ENCODE measurements at regions not wholly inside any gene's neighbourhood (a gene's known extent, or its start where the extent isn't known, plus 50 kb on each side); places are given as distances from the start of the nearest gene placed in this dataset.

DNA sequence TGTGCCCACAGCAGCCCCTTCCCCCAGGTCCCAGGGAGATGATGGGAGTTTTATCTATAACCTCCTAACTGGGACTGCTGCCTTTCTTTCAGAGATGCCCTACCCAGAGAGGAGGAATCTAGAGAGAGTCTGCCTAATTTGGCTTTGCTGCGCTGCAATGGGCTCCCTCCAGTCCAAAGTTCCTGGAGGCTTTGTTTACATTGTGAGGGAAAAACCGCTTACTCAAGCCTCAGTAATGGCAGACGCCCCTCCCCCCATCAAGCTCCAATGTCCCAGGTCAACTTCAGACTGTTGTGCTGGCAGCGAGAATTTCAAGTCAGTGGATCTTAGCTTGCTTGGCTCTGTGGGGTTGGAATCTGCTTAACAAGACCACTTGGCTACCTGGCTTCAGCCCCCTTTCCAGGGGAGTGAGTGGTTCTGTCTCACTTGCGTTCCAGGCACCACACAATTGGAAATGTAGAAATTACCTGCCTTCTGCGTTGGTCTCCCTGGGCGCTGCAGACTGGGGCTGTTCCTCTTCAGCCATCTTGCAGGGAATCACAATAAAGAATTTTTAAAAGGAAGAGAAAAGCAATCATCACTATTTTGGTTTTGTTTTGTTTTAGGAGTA is 262.5 kb downstream of the FOXG1 start:
- FAIRE-seq (no peak), DNase-seq (ENCODE audit: extremely low spot score, insufficient read length, low read depth) (no peak)

DNA sequence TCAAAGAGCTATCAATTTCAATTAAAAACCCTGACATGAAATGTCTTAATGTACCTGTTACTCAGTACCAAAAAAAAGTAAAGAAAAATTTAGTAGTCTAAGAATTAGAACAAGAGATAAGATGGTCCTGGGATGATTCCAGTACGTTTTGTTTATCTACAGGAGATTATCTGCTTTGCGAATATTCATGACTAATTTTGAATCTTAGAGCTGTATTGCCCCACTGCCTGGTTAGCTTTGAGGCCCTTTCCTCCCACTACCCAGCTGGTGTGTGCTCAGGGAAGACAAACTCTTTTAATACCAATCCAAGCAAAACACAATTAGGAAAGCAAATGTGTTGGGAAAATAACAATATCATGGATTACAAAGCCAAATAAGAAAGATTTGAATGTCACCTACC is 263.5 kb downstream of the FOXG1 start:
- no peak for DNase-seq (ENCODE audit: extremely low spot score, insufficient read length, low read depth)
- FAIRE-seq: no peak

DNA sequence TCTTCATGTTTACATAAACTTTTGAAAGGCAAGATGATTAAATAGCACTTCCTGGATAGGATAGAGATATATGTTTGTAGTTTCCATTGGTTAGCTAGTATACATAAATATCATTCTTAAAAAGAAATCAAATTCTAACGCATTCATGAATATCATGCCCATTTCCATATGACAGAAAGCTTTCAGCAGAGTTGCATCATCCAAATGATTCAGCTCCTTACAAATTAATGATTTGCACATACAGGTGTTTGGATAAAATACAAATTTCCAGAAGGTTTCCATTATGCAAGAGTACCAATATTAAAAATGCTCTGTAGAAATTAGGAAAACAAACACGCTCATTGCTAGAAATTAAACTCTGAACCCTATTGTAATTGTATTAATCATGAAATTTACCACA is 264.4 kb downstream of the FOXG1 start:
- FAIRE-seq: no peak

DNA sequence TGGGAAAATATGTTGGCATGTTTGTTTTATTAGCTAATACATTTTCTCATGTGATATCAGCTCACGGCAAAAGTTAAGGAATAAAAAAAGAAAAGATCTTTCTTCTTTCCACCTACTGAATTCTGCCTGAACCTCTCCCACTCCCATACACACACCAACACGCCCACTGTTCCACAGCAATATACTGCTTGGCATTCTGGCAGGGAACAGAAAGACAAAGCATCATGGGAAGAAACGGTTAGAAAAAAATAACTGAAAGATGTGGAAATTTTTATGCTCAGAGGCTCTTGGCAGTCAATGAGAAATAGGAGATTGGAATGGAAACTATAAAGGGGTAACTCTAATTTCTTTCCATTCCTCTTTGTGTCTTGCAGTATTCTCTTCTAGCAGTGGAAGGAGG is 268.5 kb downstream of the FOXG1 start:
- FAIRE-seq (no peak), DNase-seq (ENCODE audit: extremely low spot score, insufficient read length, low read depth) (no peak)

More for the DNA sequence above, 264.4 kb downstream of the FOXG1 start:
- no peak for DNase-seq (ENCODE audit: extremely low spot score, insufficient read length, low read depth)

DNA sequence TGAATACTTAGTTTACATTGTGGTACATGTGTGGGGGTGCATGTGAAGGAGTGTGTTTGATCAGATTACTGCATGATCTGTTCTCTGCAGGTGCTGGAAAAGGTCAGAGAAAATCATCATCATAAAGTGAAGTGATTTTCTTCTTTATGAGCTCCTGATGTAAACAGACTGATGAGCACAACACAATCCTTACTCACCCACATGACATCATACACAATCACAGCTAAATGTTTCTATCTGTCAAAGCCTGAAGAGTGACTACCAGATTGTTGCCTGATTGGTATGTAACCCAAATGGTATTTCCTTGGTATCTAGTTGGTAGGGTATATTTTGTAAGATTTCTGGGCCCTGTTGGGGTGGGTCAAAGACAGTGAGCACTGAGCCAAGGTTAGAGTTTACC is 270.8 kb downstream of the FOXG1 start:
- no peak for DNase-seq (ENCODE audit: extremely low spot score, insufficient read length, low read depth)
- no peak for FAIRE-seq

DNA sequence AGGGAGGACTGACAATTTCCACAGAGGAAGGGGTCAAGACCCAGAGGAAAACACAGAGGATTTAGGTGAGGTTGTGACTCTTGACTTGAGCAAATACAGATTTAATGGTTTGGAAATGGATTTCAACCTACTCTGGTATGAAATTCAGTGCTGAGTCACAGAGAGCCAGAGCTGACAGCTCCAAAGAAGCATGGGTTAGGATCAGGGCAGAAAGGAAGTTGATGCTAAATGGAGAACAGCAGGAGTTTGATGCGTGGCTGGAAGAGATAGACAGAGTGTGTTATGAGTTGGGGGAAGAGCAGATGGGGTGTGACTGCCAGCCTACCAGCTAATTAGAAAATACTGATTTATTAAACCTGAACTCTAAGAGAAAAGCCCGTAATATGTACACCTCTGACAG is 272.6 kb downstream of the FOXG1 start:
- no peak for DNase-seq (ENCODE audit: extremely low spot score, insufficient read length, low read depth)
- FAIRE-seq: no peak

DNA sequence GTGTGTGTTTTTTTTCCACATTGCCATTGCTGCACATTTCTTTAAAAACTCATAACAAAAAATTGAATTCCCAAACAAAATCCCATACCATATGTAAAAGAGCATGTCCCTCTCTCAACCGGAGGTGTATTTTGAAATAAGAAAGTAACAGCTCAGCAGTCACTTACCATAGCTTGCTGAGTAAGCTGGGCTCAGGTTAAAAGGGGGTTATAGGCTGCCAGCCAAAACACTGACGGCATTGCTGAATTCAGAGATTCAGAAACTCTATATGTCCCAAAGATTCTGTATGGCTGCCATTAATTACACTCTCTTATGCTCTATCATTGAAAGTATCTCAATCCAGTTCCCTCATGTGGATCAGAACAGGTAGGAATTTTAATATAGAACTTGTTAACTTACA is 276.0 kb downstream of the FOXG1 start:
- no peak for DNase-seq (ENCODE audit: extremely low spot score, insufficient read length, low read depth)
- no peak for FAIRE-seq

DNA sequence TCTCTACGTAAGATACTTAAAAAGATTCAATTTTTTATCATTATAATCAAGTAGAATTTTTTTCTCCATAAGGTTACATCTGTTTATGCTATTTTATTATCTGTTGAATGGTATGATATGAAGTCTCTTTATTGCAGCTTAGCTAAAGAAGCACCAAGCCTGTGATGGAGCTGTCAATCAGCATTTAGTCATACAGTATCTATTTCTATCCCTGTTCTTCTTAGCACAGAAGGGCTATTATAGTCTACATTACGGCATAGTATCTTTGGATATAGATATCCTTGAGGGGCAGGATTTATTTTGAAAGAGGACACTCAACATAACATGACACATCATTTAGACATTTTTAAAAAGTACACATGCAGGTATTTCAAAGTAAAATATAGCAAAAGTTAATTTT is 277.1 kb downstream of the FOXG1 start:
- FAIRE-seq (no peak), DNase-seq (ENCODE audit: extremely low spot score, insufficient read length, low read depth) (no peak)

DNA sequence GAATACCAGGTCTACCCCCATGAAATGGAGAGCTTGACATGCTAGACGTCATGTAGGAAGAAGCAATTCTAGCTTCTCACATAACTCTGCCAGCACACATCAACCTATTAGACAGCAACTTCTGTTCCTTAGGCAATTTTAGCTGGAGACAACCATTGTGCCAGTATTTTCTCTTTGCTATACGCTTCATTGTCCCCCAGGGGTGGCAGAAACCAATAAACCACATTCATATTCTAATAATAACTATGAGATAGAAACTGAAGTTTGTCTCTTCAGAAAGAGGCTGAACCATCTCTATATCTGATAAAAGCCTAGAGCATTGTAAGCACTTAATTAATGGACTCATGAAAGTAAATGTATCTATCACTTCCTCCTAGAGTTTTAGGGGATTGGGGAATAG is 278.6 kb downstream of the FOXG1 start:
- no peak for FAIRE-seq
- DNase-seq (ENCODE audit: extremely low spot score, insufficient read length, low read depth): no peak

DNA sequence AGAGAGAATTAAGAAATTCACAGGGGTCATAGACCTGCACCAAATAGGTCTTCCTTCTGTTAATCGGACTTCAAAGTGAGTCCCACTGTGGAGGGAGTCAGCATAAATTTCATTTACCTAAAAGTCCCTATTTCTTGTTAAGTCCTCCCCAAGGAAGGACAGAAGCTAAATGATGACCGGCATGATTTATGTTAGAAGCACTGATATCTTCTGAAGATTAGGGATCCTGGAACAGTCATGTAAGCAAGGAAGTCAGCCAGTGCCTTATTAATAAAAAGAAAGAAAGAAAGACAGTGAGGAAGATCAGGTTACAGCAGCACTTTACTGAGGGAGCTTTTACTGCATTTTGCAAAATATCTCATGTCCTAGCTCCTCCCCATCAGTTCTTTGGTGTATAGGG is 287.5 kb downstream of the FOXG1 start:
- DNase-seq (ENCODE audit: extremely low spot score, insufficient read length, low read depth): no peak
- no peak for FAIRE-seq

DNA sequence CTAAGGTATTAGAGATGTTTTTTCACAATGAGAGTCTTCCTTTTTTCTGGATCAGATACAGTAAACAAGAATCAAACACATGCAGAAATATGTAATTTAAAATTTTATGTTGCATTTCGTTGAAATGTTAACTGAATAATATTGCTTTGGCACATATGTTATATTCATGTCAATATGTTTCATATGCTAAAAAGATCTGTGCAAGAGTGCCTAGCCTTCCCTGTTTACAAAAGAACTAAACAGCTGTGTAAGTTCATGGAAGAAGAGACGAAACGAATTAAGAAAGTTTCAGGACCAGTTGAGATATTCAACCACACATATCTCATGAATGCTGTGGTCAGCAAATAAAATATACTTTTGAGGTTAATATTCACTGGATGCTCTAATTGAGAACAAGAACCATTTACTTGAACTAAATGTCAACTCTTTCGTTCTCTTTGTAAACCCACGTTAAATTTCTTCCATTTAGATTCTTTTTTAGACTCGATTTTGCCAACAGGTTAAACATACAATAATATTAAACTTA is 289.5 kb downstream of the FOXG1 start:
- no peak for FAIRE-seq
- DNase-seq (ENCODE audit: extremely low spot score, insufficient read length, low read depth): no peak

DNA sequence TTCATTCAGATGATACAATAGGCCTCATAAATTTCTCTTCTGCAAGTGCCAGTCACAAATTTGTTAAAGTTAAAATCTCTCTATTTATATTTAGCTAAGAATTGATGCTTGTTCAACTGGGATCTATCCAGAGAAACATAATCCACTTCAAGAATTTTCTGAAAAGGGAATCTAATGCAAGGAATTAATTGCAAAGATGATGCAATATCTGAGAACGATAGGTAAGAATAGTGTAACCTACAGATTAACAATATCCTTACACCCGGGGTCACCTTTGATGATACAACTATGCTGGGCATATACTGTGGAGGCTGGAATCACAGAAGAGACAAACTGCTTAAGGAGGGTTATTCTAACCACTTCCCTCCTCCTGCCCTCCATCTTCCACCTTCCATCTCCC is 295.1 kb downstream of the FOXG1 start:
- FAIRE-seq (no peak), DNase-seq (ENCODE audit: extremely low spot score, insufficient read length, low read depth) (no peak)

DNA sequence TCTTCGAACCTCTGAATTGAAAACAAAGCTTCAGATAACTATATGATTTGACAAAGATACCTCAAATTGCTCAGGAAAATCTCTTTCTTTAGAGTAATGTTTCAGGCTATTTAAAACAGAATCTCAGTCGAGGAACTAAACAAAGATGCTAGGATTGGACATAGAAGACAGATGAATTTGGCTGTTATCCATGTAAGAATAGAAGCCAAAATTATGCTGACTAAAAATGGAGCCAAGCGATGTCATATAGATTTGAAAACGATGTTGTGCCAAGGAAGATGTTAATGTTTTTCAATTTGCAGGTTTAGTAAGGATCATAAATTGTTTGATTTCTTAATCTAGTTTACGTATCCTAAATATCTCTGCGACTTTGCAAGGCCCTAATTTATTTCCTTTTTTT is 295.9 kb downstream of the FOXG1 start:
- FAIRE-seq (no peak), DNase-seq (ENCODE audit: extremely low spot score, insufficient read length, low read depth) (no peak)

DNA sequence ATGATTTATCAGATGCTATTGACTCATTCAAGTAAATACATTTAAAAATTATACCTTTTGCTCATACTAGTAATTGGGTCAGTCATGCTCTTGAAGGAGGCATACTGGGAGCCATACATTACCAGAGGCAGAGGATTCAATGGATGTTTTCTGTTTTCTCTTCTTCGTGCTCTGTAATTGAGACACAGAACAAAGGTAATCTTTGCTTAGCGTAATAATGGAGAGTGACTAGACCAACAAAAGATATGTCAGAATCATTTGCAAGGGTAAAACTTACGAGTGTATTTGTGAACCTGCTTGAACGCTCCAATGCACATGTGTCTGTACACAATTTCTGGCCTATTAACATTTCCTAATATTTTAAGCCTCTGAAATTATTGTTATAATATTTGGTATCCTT is 296.4 kb downstream of the FOXG1 start:
- DNase-seq (ENCODE audit: extremely low spot score, insufficient read length, low read depth): no peak
- FAIRE-seq: no peak

DNA sequence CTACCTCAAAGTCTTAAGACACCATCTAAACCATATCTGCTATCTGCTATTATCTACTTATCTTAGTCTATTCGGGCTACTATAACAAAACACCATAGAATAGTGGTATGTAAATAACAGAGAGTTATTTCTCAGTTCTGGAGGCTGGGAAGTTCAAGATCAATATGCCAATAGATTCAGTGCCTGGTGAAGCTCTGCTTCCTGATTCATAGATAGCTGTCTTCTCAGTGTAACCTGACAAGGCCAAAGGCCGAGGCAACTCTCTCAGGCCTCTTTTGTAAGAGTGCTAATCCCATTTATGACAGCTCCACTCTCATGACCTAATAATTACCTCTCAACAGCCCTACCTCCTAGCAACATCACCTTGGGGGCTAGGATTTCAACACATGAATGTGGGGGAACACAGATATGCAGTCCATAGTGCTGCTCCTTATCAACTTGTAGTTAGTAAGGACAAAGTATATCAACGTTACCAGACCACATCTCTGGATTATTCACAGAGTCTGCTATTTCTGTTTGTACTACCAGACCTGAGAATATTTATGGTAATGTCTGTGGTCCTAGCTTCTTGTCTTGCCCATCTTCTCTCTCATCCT is 297.8 kb downstream of the FOXG1 start:
- FAIRE-seq: no peak

DNA sequence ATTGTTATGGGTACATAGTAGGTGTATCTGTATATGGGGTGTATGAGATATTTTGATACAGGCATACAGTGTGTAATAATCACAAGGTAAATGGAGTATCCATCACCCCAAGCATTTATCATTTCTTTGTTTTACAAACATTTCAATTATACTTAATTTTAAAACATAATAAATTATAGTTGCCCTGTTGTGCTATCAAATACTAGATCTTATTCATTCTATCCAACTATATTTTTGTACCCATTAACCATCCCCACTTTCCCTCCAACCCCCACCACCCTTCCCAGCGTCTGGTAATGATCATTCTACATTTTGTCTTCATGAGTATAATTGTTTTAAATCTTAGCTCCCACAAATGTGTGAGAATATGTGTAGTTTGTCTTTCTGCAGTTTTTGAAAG is 302.6 kb downstream of the FOXG1 start:
- FAIRE-seq (no peak), DNase-seq (ENCODE audit: extremely low spot score, insufficient read length, low read depth) (no peak)

More for the DNA sequence above, 297.8 kb downstream of the FOXG1 start:
- no peak for DNase-seq (ENCODE audit: extremely low spot score, insufficient read length, low read depth)

DNA sequence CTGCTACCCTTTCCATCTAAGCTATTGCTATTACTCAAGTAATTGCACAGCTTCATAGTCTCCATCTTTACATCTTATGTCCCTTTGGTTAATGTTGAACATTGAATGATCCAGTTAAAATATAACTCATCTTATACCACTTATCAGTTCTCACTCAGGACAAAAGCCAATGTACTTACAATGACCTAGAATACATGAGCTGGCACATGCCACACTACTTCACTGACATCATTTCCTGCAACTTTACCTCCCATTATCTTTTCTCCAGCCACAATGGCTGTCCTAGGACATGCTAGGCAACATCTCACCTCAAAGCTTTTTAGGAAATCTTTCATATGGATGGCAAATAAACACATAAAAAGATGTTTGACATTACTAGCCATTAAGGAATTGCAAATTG is 309.2 kb downstream of the FOXG1 start:
- no peak for DNase-seq (ENCODE audit: extremely low spot score, insufficient read length, low read depth)
- FAIRE-seq: no peak

DNA sequence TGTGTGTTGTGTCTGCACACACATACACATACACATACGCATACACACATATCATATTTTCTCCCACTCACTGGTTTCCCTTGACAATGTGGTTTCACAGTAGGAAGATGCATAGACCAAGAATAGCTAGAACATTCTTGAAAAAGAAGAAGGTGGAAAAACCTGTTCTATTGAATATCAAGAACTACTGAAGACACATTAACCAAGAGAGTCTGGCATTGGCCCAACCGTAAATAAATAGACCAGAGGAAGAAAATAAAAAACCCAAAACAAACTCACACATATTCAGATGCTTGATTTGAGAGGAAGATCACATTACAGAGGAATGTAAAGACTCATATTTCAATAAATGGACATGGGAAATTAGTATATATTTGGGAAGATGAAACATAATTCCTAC is 311.3 kb downstream of the FOXG1 start:
- no peak for DNase-seq (ENCODE audit: extremely low spot score, insufficient read length, low read depth)
- no peak for FAIRE-seq

DNA sequence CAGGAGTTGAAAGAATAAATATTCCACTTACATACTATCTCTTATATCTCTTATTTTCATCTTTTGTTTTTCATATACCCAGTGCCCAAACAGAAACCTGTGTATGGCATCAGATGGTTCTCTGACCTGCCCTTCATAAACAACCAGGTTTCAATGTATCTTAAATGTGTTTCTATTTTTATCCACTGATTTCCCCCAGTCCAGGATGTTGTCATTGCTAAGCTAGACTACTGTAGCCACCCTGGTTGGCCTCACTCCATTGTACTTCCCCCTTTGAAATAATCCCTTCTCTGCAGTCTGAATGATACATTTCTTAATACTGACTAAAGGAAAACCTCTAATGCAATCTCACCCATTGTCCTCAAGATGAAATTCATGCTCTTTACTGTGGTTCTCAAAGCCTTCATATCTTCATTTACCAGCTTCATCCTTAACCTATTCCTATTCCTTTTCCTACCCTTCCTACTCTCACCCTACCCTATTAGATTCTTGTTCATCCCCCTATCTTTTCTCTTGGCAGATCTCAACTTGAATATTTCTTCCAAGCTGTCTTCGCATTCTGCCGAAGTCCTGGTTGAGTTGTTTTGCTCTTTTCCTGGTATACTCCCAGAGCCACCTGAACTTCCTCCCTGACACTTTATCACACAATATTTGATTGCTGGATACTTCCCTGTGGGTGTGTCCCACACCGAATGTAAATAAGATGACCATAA is 312.4 kb downstream of the FOXG1 start:
- no peak for FAIRE-seq
- no peak for DNase-seq (ENCODE audit: extremely low spot score, insufficient read length, low read depth)

DNA sequence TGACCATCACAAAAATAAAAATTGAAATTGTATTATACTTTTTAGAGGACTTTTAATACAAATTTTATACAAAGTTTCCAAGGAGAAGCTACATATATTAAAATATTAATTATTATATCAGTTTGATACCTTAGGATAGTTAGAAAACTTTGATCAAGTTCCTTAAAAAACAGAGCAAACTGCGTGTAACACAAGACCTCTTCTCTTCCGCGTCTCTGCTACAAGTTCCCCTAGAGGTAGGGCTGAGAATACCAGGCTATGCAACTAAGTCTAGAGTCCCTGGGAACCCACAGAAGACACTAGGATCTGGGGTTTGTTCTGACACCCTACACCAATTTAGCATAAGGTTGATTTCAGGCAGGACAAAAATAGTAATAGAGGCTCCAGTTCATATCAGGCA is 319.0 kb downstream of the FOXG1 start:
- FAIRE-seq: no peak

DNA sequence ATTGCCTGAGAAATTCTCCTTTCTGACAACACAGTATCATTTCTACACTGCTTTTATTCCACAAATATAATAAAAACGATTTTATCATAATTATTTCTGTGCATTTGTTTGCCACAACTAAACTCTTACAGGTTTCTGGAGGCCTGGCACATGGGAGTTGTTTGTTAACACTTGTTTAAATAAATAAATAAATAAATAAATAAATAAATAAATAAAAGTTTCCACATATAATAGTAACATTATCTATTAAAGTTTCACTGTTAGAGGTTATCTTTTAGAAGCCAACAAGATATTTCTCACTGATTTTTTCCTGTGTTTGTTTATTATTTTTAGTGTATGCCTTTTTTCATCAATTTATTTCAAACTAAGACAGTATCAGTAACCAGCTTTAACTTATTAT is 323.3 kb downstream of the FOXG1 start:
- DNase-seq (ENCODE audit: extremely low spot score, insufficient read length, low read depth): no peak
- no peak for FAIRE-seq

More for the DNA sequence above, 319.0 kb downstream of the FOXG1 start:
- DNase-seq (ENCODE audit: extremely low spot score, insufficient read length, low read depth): no peak
